ENCODE measurements at regions not wholly inside any gene's neighbourhood (a gene's known extent, or its start where the extent isn't known, plus 50 kb on each side); places are given as distances from the start of the nearest gene placed in this dataset.
"Not testable (repeated sequence)": the region's sequence is repeated elsewhere in the genome, so short reads cannot be mapped to it uniquely, and the experiment has no call there.

- not testable (repeated sequence) for DNase-seq
These were observed 53.3 kb upstream of the LRPAP1 start for GRCh38 chr4:3585567-3585966.

GRCh38 chr4:3582091-3582475, 49.9 kb upstream of the LRPAP1 start:
- DNase-seq = no peak

Measured in DMS 273 treated with DMSO at 0.1 percent for 48 hours (cell line).